ENCODE measurements at regions not wholly inside any gene's neighbourhood (a gene's known extent, or its start where the extent isn't known, plus 50 kb on each side); places are given as distances from the start of the nearest gene placed in this dataset.

DNA sequence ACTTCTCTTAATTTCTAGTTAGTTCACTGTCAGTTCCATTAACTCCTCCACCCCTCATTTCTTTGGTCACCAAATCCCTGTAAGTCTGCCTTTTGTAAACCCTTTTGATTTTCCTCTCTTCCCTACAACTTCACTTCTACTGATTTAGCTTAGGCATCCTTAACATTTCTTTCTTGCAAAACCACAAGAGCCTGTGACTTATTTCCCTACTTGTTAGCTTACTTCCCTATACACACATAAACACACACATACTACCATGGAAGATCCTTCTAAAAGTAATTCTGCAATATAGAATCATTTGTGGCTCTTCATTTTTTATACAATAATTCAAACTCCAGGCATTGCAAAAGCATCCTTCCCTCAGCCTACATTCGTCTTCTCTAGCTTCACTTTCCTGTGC is 494.3 kb upstream of the USP15 start:
- TF ChIP-seq, protein P1, sequence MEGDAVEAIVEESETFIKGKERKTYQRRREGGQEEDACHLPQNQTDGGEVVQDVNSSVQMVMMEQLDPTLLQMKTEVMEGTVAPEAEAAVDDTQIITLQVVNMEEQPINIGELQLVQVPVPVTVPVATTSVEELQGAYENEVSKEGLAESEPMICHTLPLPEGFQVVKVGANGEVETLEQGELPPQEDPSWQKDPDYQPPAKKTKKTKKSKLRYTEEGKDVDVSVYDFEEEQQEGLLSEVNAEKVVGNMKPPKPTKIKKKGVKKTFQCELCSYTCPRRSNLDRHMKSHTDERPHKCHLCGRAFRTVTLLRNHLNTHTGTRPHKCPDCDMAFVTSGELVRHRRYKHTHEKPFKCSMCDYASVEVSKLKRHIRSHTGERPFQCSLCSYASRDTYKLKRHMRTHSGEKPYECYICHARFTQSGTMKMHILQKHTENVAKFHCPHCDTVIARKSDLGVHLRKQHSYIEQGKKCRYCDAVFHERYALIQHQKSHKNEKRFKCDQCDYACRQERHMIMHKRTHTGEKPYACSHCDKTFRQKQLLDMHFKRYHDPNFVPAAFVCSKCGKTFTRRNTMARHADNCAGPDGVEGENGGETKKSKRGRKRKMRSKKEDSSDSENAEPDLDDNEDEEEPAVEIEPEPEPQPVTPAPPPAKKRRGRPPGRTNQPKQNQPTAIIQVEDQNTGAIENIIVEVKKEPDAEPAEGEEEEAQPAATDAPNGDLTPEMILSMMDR (conservative IDR thresholded peaks at IDR 0.05): no peak
- no peak for TF ChIP-seq EZH2 (IDR thresholded peaks at IDR 0.05; ENCODE audit: low read depth)
